Cardiac fibroblast (primary cell): ENCODE measurements at regions not wholly inside any gene's neighbourhood (a gene's known extent, or its start where the extent isn't known, plus 50 kb on each side); places are given as distances from the start of the nearest gene placed in this dataset.
A peak's percentile ranks its signal among the peaks of the same experiment; 100 is the strongest.
"Not testable (repeated sequence)": the region's sequence is repeated elsewhere in the genome, so short reads cannot be mapped to it uniquely, and the experiment has no call there.

Experiments used
- DNase-seq, 2 donors: peaks; one replicate each; pipeline versions ENCODE4 v3.0.0 to v3.0.0-alpha.2; 2010; ENCODE audit warnings: low read depth in 2 of 2
- H3K4me3 ChIP-seq, 2 donors: replicated peaks in 1 of 2; 1 replicate in 1 of 2; 2 replicates in 1 of 2; pipeline ENCODE4 v1.5.1; 2011; ENCODE audit warnings: low read depth in 2 of 2, low read length in 2 of 2, mild to moderate bottlenecking in 2 of 2, moderate library complexity in 1 of 2
- TF ChIP-seq, protein P1 (sequence below): IDR thresholded peaks from one replicate; pipeline ENCODE4 v1.5.1; 2011; ENCODE audit warnings: low read depth, mild to moderate bottlenecking, low read length, inconsistent platforms

DNA sequence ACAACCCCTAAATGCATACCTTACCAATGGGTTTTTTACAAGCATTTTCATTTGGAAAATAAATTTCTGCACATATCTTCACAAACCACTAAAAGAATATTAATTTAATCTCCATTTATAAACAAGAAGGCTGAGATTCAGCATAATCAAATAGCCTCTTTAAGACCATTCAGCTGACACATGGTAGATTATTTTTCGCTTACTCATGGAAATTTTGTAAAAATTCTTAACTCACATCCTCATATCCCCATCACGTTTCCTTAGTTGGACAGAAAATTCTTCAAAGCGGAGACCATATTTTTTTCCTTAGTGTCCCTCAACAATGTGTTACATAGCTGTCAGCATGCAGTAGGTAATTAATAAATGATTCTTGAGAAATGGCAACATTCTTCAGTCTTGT lies 439.6 kb upstream of the PTCHD4 start:
- no peak overlapping the region for H3K4me3 ChIP-seq
- TF ChIP-seq, protein P1, sequence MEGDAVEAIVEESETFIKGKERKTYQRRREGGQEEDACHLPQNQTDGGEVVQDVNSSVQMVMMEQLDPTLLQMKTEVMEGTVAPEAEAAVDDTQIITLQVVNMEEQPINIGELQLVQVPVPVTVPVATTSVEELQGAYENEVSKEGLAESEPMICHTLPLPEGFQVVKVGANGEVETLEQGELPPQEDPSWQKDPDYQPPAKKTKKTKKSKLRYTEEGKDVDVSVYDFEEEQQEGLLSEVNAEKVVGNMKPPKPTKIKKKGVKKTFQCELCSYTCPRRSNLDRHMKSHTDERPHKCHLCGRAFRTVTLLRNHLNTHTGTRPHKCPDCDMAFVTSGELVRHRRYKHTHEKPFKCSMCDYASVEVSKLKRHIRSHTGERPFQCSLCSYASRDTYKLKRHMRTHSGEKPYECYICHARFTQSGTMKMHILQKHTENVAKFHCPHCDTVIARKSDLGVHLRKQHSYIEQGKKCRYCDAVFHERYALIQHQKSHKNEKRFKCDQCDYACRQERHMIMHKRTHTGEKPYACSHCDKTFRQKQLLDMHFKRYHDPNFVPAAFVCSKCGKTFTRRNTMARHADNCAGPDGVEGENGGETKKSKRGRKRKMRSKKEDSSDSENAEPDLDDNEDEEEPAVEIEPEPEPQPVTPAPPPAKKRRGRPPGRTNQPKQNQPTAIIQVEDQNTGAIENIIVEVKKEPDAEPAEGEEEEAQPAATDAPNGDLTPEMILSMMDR: no peak
- no peak for DNase-seq

GRCh38 chr6:48542191-48542590 lies 431.2 kb upstream of the PTCHD4 start:
- H3K4me3 ChIP-seq: no peak overlapping the region
- peak; percentile 15 to 51 for DNase-seq
- TF ChIP-seq, protein P1: no peak

GRCh38 chr6:48541649-48542048 lies 430.7 kb upstream of the PTCHD4 start:
- H3K4me3 ChIP-seq: no peak overlapping the region
- peak in 1 of 2 donors; percentile 5 for DNase-seq
- TF ChIP-seq, protein P1: no peak

DNA sequence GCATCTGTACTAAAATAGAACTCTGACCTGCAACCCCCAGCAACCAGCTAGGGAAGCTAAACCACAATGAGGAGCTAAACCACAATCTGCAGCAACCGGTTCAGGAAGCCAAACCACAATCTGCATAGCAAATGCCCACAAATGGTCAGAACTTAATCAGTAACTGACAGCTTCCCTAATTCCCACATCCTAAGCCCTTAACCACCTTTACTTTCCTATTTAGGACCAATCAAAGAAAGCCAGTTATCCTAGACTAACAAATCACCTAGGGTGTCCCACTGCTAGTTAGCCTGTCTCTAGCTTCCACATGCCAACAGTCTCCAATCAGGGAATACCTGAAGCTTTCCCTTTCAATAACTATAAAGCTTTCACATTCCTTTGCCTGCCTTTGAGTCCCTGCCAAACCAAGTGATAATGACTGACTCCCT lies 424.6 kb upstream of the PTCHD4 start:
- peak; percentile 21 to 67 for DNase-seq
- H3K4me3 ChIP-seq: no peak overlapping the region
- TF ChIP-seq, protein P1: no peak

- not testable (repeated sequence) for DNase-seq
Observed at GRCh38 chr6:48530978-48531377, 420.0 kb upstream of the PTCHD4 start.

DNA sequence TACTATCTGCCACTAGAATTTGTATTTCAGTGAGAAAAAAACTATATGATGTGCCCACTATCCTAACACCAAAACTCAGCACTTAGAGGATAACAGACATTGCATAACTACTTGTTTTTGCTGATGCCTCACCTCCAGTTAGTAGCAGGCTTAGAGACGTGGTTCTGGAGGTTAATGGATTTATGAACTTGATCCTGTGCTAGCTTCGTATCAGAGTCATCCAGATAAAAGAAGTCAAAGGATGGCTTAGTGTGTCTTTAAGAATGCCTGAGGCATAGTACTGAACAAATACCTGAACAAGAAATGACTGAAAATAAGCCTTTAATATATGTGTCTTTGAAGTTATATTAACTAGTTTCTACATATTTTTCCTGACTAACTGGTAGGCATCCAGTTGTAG lies 414.9 kb upstream of the PTCHD4 start:
- DNase-seq: no peak
- TF ChIP-seq, protein P1: no peak
- H3K4me3 ChIP-seq: no peak overlapping the region

More at GRCh38 chr6:48530978-48531377, 420.0 kb upstream of the PTCHD4 start:
- not testable (repeated sequence) for H3K4me3 ChIP-seq

DNA sequence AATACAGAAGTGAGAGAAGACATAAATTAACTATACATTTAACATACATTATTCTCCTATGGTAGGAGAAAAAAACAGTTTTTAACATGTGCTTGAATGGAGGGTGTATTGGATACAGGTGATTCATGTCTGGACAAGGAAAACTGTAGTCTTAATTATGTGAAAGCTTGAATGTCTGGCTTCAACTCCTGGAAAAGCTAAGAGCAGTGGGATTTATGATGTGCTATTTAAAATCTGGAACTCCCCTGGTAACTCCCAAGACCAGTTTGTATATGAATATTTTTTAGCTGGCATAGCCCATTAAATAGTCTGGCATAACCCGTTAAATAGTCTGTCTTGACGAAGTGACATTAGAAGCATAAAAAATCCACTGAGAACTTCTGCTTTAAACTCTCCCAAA lies 410.0 kb upstream of the PTCHD4 start:
- TF ChIP-seq, protein P1: no peak
- H3K4me3 ChIP-seq: no peak overlapping the region
- no peak for DNase-seq
